ENCODE measurements at regions not wholly inside any gene's neighbourhood (a gene's known extent, or its start where the extent isn't known, plus 50 kb on each side); places are given as distances from the start of the nearest gene placed in this dataset.

DNA sequence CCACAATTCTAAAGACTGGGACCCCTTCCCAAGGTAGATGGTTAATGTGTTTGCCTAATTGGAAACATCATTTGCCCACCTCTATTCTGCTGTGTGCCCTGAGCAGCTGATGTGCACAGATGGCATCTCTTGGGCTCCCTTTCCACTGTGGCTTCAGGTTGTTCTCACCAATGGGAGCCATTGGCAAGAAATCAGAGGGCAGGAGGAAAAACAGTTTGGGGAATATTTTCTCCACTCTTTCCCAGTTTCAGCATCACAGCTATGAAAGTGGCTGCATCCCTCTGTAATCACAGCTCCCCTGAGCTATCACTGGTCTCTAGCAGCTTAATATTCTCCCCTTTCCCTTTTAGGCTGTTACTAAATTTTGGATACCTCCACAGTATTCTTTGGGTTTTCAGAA, 911.6 kb upstream of the SEMA6A start:
- no peak for TF ChIP-seq POLR2A (IDR thresholded peaks at IDR 0.05)
- TF ChIP-seq, protein P1, sequence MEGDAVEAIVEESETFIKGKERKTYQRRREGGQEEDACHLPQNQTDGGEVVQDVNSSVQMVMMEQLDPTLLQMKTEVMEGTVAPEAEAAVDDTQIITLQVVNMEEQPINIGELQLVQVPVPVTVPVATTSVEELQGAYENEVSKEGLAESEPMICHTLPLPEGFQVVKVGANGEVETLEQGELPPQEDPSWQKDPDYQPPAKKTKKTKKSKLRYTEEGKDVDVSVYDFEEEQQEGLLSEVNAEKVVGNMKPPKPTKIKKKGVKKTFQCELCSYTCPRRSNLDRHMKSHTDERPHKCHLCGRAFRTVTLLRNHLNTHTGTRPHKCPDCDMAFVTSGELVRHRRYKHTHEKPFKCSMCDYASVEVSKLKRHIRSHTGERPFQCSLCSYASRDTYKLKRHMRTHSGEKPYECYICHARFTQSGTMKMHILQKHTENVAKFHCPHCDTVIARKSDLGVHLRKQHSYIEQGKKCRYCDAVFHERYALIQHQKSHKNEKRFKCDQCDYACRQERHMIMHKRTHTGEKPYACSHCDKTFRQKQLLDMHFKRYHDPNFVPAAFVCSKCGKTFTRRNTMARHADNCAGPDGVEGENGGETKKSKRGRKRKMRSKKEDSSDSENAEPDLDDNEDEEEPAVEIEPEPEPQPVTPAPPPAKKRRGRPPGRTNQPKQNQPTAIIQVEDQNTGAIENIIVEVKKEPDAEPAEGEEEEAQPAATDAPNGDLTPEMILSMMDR (IDR thresholded peaks at IDR 0.05): no peak
- no peak for TF ChIP-seq POLR2AphosphoS5 (IDR thresholded peaks at IDR 0.05)
